ENCODE measurements at regions not wholly inside any gene's neighbourhood (a gene's known extent, or its start where the extent isn't known, plus 50 kb on each side); places are given as distances from the start of the nearest gene placed in this dataset.

GRCh38 chr6:21305893-21306332, 287.6 kb upstream of the SOX4 start:
- TF ChIP-seq EZH2 (IDR thresholded peaks at IDR 0.05; ENCODE audit: borderline replicate concordance, low read length) (no peak), CTCF (IDR thresholded peaks at IDR 0.05; ENCODE audit: low read length) (no peak)

All from OCI-LY1 (cell line).